K562 (cell line): ENCODE measurements at regions not wholly inside any gene's neighbourhood (a gene's known extent, or its start where the extent isn't known, plus 50 kb on each side); places are given as distances from the start of the nearest gene placed in this dataset.

Experiments used
- ATAC-seq: fragments of 200-7000 bp; cut with Tn5 transposase; 3 replicates; pipeline ENCODE4 v1.9.1; 2020; ENCODE audit warnings: moderate library complexity
- BruUV-seq: library from RNA; stranded (reverse); fragments of 400-500 nt; replicated peaks from 2 replicates; lab custom pipeline; 2021; lab: Mats Ljungman, UMichigan
- CTCF ChIA-PET: fragments of 300-600 bp; formaldehyde crosslinking; extraction: SDS; loops from one replicate; lab custom pipeline; 2021; ENCODE audit warnings: low intra/inter-chr PET ratio; lab: Yijun Ruan, JAX
- POLR2A ChIA-PET: fragments of 300-600, 350-650 bp; sonication (Branson Sonifier 250); formaldehyde crosslinking; extraction: SDS; loops from one replicate; lab custom pipeline; 2021; ENCODE audit warnings: antibody characterized with exemption, inconsistent platforms; lab: Yijun Ruan, JAX
- DNase-seq, 4 experiments: peaks; one replicate each; pipeline versions ENCODE4 v3.0.0 to v3.0.0-alpha.2; 2011 to 2018; ENCODE audit warnings: low spot score in 3 of 4, mixed read lengths in 3 of 4; ENCODE audit errors: extremely low read depth in 1 of 4
- FAIRE-seq: peaks from 2 replicates; lab custom pipeline; 2011; peaks lifted over from hg19 to GRCh38; lab: Jason Lieb, UNC
- H2AFZ ChIP-seq: 2 replicates; pipeline ENCODE4 v1.6.0; 2011; ENCODE audit warnings: low read depth, low read length, control low read depth, inconsistent platforms
- H3K27ac ChIP-seq: fragments of 200-600 bp; 3 replicates; pipeline ENCODE4 v1.8.0; 2011; ENCODE audit warnings: low read depth, mild to moderate bottlenecking, control low read depth, inconsistent platforms, low read length, moderate library complexity, mixed read lengths; ENCODE audit errors: extremely low read depth
- H3K27me3 ChIP-seq, 2 experiments: fragments of 300-600 bp in 1 of 2; 2 replicates in 1 of 2; 3 replicates in 1 of 2; pipeline versions ENCODE4 v1.6.0 to v1.8.0; 2011; ENCODE audit warnings: inconsistent platforms in 2 of 2, low read length in 2 of 2, mild to moderate bottlenecking in 1 of 2, mixed read lengths in 1 of 2, moderate library complexity in 1 of 2; ENCODE audit not compliant: control insufficient read depth in 2 of 2, insufficient read depth in 2 of 2
- H3K36me3 ChIP-seq: fragments of 300-600 bp; 3 replicates; pipeline ENCODE4 v1.8.0; 2011; ENCODE audit warnings: mild to moderate bottlenecking, low read length, inconsistent platforms; ENCODE audit not compliant: control insufficient read depth, insufficient read depth
- H3K4me1 ChIP-seq, 2 experiments: fragments of 200-600 bp in 1 of 2; replicated peaks in 1 of 2; 2 replicates in 1 of 2; 3 replicates in 1 of 2; pipeline versions ENCODE4 v1.5.1 to v1.8.0; 2011; ENCODE audit warnings: inconsistent platforms in 2 of 2, low read length in 2 of 2, mild to moderate bottlenecking in 1 of 2, mixed read lengths in 1 of 2, moderate library complexity in 1 of 2; ENCODE audit not compliant: control insufficient read depth in 2 of 2, insufficient read depth in 2 of 2
- H3K4me2 ChIP-seq: 2 replicates; pipeline ENCODE4 v1.6.1; 2011; ENCODE audit warnings: low read length, control low read depth, inconsistent platforms, mixed read lengths; ENCODE audit not compliant: insufficient read depth
- H3K4me3 ChIP-seq: fragments of 200-600 bp; sonication (generic), shearing (Covaris generic); 2 replicates; pipeline ENCODE4 v1.5.1; 2016; ENCODE audit warnings: control low read depth, inconsistent platforms
- H3K79me2 ChIP-seq: fragments of 200-600 bp; 3 replicates; pipeline ENCODE4 v1.8.0; 2011; ENCODE audit warnings: low read length, inconsistent platforms; ENCODE audit not compliant: control insufficient read depth, insufficient read depth
- H3K9ac ChIP-seq, 2 experiments: 2 replicates each; pipeline versions ENCODE4 v1.6.0 to v1.6.1; 2011; ENCODE audit warnings: low read depth in 2 of 2, low read length in 2 of 2, control low read depth in 1 of 2, inconsistent platforms in 1 of 2, mild to moderate bottlenecking in 1 of 2, mixed read lengths in 1 of 2; ENCODE audit not compliant: insufficient read depth in 1 of 2
- H3K9me1 ChIP-seq: one replicate; pipeline ENCODE4 v1.6.0; 2011; ENCODE audit warnings: inconsistent platforms, mild to moderate bottlenecking, low read length, moderate library complexity; ENCODE audit not compliant: control insufficient read depth, insufficient read depth
- H3K9me3 ChIP-seq: replicated peaks from 2 replicates; pipeline ENCODE4 v1.5.1; 2011; ENCODE audit warnings: low read depth, low read length, inconsistent platforms; ENCODE audit not compliant: control insufficient read depth, insufficient read depth
- H4K20me1 ChIP-seq: replicated peaks from 2 replicates; pipeline ENCODE4 v1.6.1; 2011; ENCODE audit warnings: low read length, inconsistent platforms, mixed read lengths; ENCODE audit not compliant: control insufficient read depth, insufficient read depth
- ATF3 ChIP-seq, 2 experiments: fragments of 450-650 bp in 1 of 2; sonication (generic) in 1 of 2; formaldehyde crosslinking in 1 of 2; IDR thresholded peaks in 1 of 2; conservative IDR thresholded peaks in 1 of 2; 2 replicates each; pipeline versions ENCODE4 v1.6.1 to v1.8.1; 2016 to 2023; ENCODE audit warnings: mild to moderate bottlenecking in 2 of 2, moderate library complexity in 2 of 2, inconsistent platforms in 1 of 2, missing genetic modification reagents in 1 of 2
- ATF7 ChIP-seq: fragments of 450-650 bp; IDR thresholded peaks from 2 replicates; pipeline ENCODE4 v1.7.1; 2014; ENCODE audit warnings: mild to moderate bottlenecking, moderate library complexity
- HMG20A ChIP-seq: fragments of 450-650 bp; formaldehyde crosslinking; conservative IDR thresholded peaks from 2 replicates; pipeline ENCODE4 v1.4.0; 2020; ENCODE audit warnings: mild to moderate bottlenecking, mixed read lengths
- JUND ChIP-seq, 2 experiments: IDR thresholded peaks; 2 replicates in 1 of 2; 3 replicates in 1 of 2; pipeline ENCODE4 v1.6.1; 2011; ENCODE audit warnings: borderline replicate concordance in 2 of 2, low read depth in 2 of 2, low read length in 2 of 2, improper control_type of control experiment in 1 of 2, missing biosample characterization in 1 of 2, missing genetic modification characterization in 1 of 2, missing genetic modification reagents in 1 of 2
- NUFIP1 ChIP-seq: fragments of 450-650 bp; IDR thresholded peaks from 2 replicates; pipeline ENCODE4 v1.6.1; 2018; ENCODE audit not compliant: partially characterized antibody
- POLR3G ChIP-seq: IDR thresholded peaks from 2 replicates; pipeline ENCODE4 v1.6.1; 2011; ENCODE audit not compliant: insufficient read length, insufficient replicate concordance; ENCODE audit errors: extremely low read depth
- SIX5 ChIP-seq, 2 experiments: IDR thresholded peaks; 2 replicates each; pipeline ENCODE4 v1.6.1; 2011; ENCODE audit warnings: low read length in 2 of 2, borderline replicate concordance in 1 of 2, low read depth in 1 of 2, mild to moderate bottlenecking in 1 of 2, moderate library complexity in 1 of 2; ENCODE audit not compliant: insufficient read depth in 1 of 2
- ZBTB34 ChIP-seq: fragments of 250-450 bp; sonication (Bioruptor Pico); IDR thresholded peaks from 2 replicates; pipeline ENCODE4 v1.8.0; 2021; ENCODE audit warnings: mild to moderate bottlenecking, moderate library complexity
- ZNF12 ChIP-seq: sonication (generic); formaldehyde crosslinking; IDR thresholded peaks from 2 replicates; pipeline ENCODE4 v1.4.0; 2020; ENCODE audit warnings: mild to moderate bottlenecking, missing genetic modification reagents
- WGBS: fragments of 100-300 bp; shearing (Covaris generic); methylation state at CpG from one replicate; pipeline ENCODE4 v1.1.6; 2016; ENCODE audit warnings: low coverage, mixed read lengths; ENCODE audit not compliant: insufficient coverage; ENCODE audit errors: missing lambda C conversion rate; 5-methylcytosine and 5-hydroxymethylcytosine counted together
- in situ Hi-C: fragments of 300-500 bp; cut with MboI; formaldehyde crosslinking; loops from 4 replicates; pipeline ENCODE4 v1.15.0; 2018; ENCODE audit warnings: inconsistent platforms, mixed read lengths
- intact Hi-C: fragments of 100-400 bp; cut with micrococcal nuclease; formaldehyde crosslinking; loops from 2 replicates; pipeline ENCODE4 v1.14.2; 2022

GRCh38 chr2:145402706-145403277, 882.9 kb upstream of the ZEB2 start:
- ATAC-seq (no peak), FAIRE-seq (peak; percentile 6), DNase-seq (no peak)
- in situ Hi-C loops (no loop called here), intact Hi-C loops (no loop called here)
- Histone ChIP-seq H2AFZ (no peak overlapping the region), H3K9me1 (no peaks in the 10 kb centered on the region), H4K20me1 (no peaks in the 10 kb centered on the region), H3K4me1 (no peaks in the 10 kb centered on the region), H3K27me3 (no peaks in the 10 kb centered on the region), H3K79me2 (no peaks in the 10 kb centered on the region), H3K9ac (no peak overlapping the region), H3K4me2 (no peak overlapping the region), H3K27ac (no peak overlapping the region), H3K36me3 (no peaks in the 10 kb centered on the region), H3K4me3 (no peak overlapping the region), H3K9me3 (no peaks in the 10 kb centered on the region)
- ChIA-PET CTCF (no interaction called here), POLR2A (no interaction called here)
- TF ChIP-seq POLR3G = no peak
- no peak for TF ChIP-seq ZNF12 (CRISPR knock-in tag)
- TF ChIP-seq JUND (IDR thresholded peaks at IDR 0.05; ENCODE audit: borderline replicate concordance, low read depth, low read length) = no peak
- peak; percentile 27; the same call in 1 of the 3 replicates for TF ChIP-seq JUND (tag; IDR thresholded peaks at IDR 0.05; ENCODE audit: borderline replicate concordance, low read depth, low read length)
- no peak for TF ChIP-seq HMG20A
- TF ChIP-seq ATF7 = 0 out of 2 replicates have a peak, but pooled peaks have one; percentile 18
- TF ChIP-seq NUFIP1 = no peak
- no peak for TF ChIP-seq SIX5 (IDR thresholded peaks at IDR 0.05; ENCODE audit: borderline replicate concordance in 1 of 2, insufficient read depth in 1 of 2, low read depth in 1 of 2, low read length in 2 of 2)
- no peak for TF ChIP-seq ZBTB34 (CRISPR knock-in tag)
- TF ChIP-seq ATF3 (IDR thresholded peaks at IDR 0.05) = peak; percentile 74
- no peak for TF ChIP-seq ATF3 (CRISPR knock-in tag; conservative IDR thresholded peaks at IDR 0.05)
- BruUV-seq = no TSS peak
- WGBS = 35% methylated on average over 2 of the region's 2 CpGs
